CD4-positive, alpha-beta T cell treated with Interleukin-17A for 1 hour (primary cell): ENCODE measurements at regions not wholly inside any gene's neighbourhood (a gene's known extent, or its start where the extent isn't known, plus 50 kb on each side); places are given as distances from the start of the nearest gene placed in this dataset.

Source experiments
- DNase-seq: peaks from one replicate; pipeline ENCODE4 v3.0.0-alpha.2; 2020

GRCh38 chr5:24385070-24385469, 259.7 kb downstream of the CDH10 start:
- DNase-seq, result no peak

DNA sequence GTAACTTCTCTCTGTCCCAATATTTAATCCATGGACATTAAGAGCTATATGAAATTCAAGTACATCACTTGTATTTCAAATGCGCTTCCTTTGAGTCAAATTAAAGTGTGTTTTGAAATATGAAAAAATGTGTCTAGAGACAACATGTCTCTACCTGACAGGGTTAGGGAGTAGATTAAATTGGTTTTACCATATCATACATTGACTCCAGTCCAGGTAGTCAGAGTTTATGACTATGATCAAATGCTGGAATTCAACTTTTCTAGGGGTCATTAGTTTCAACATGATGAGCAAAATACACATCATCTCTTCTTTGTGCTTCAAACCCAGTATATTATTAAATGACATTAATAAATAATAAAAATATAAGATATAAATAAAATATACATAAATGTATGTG, 259.2 kb downstream of the CDH10 start:
- DNase-seq, result no peak

- DNase-seq, result no peak
Measured at GRCh38 chr5:24388448-24388847, 256.3 kb downstream of the CDH10 start.

GRCh38 chr5:24389968-24390367, 254.8 kb downstream of the CDH10 start:
- no peak for DNase-seq

GRCh38 chr5:24391816-24392215, 253.0 kb downstream of the CDH10 start:
- DNase-seq, result no peak

- no peak for DNase-seq
Measured at GRCh38 chr5:24397601-24398000, 247.2 kb downstream of the CDH10 start.

GRCh38 chr5:24401773-24402172, 243.0 kb downstream of the CDH10 start:
- DNase-seq, result no peak

DNA sequence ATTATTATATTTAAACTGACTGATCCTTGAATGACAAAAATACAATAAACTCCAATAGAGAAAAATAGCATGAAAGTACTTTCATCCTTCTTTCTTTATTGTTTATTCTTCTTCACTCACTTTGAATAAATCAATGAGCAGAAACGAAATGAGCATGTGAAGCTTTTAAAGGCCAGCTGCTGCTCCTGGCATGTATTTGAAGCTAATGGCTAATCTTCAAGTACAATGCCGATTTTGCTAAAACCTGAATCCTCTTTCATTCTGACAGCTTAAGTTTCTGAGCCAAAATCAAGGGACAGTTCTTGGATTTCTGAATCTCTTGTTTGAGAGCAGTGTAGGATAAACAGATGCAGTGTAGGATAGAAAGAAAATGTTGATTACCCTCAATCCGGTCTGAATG, 237.3 kb downstream of the CDH10 start:
- DNase-seq, result no peak

GRCh38 chr5:24428345-24428744, 216.4 kb downstream of the CDH10 start:
- no peak for DNase-seq

- DNase-seq, result no peak
Measured at GRCh38 chr5:24433555-24433954, 211.2 kb downstream of the CDH10 start.
